ENCODE measurements at regions not wholly inside any gene's neighbourhood (a gene's known extent, or its start where the extent isn't known, plus 50 kb on each side); places are given as distances from the start of the nearest gene placed in this dataset.
"Not testable (repeated sequence)": the region's sequence is repeated elsewhere in the genome, so short reads cannot be mapped to it uniquely, and the experiment has no call there.

DNA sequence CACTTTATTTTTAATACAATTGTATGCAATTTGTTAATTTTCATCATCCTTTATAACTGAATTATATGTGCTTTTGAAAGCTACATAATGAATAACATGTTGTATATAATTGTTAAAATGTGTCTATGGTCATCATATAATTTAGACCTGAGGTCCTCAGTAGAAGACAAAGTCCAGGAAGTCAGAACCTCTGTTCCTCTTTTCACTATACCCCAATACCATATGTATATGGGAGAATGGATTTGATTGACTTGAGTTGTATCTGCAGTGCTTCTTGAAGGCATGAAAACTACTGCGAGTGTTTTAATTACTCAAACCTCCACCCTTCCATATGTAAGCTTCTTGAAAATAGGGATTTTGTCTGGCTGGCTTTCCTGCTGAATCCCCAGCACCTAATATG, 140.7 kb upstream of the NEDD9 start:
- no peak overlapping the region for H3K27ac Mint-ChIP-seq (ENCODE audit: low read depth, unreplicated experiment)
- TF ChIP-seq, protein P1, sequence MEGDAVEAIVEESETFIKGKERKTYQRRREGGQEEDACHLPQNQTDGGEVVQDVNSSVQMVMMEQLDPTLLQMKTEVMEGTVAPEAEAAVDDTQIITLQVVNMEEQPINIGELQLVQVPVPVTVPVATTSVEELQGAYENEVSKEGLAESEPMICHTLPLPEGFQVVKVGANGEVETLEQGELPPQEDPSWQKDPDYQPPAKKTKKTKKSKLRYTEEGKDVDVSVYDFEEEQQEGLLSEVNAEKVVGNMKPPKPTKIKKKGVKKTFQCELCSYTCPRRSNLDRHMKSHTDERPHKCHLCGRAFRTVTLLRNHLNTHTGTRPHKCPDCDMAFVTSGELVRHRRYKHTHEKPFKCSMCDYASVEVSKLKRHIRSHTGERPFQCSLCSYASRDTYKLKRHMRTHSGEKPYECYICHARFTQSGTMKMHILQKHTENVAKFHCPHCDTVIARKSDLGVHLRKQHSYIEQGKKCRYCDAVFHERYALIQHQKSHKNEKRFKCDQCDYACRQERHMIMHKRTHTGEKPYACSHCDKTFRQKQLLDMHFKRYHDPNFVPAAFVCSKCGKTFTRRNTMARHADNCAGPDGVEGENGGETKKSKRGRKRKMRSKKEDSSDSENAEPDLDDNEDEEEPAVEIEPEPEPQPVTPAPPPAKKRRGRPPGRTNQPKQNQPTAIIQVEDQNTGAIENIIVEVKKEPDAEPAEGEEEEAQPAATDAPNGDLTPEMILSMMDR (IDR thresholded peaks at IDR 0.05; ENCODE audit: unreplicated experiment): no peak
- DNase-seq (ENCODE audit: unreplicated experiment): no peak
- BruUV-seq (replicated peaks): no TSS peak
- H3K36me3 Mint-ChIP-seq (ENCODE audit: insufficient read depth, unreplicated experiment): no peaks in the 10 kb centered on the region
- H3K4me1 Mint-ChIP-seq (ENCODE audit: insufficient read depth, unreplicated experiment): peaks cover 6% of the 10 kb centered on the region
- CTCF ChIA-PET: no interaction called here
- POLR2A ChIA-PET: interaction anchor here (0.6 to 0.7 kb wide), 2 partner anchors 36 to 141 kb away, joined by 3 read pairs; partner anchors contain the start of gene NEDD9
- no peak overlapping the region for H3K4me3 Mint-ChIP-seq (ENCODE audit: unreplicated experiment)
- no peaks in the 10 kb centered on the region for H3K27me3 Mint-ChIP-seq (ENCODE audit: insufficient read depth, unreplicated experiment)
- no peaks in the 10 kb centered on the region for H3K9me3 Mint-ChIP-seq (ENCODE audit: unreplicated experiment)
- intact Hi-C loops (cut with micrococcal nuclease): no loop called here

DNA sequence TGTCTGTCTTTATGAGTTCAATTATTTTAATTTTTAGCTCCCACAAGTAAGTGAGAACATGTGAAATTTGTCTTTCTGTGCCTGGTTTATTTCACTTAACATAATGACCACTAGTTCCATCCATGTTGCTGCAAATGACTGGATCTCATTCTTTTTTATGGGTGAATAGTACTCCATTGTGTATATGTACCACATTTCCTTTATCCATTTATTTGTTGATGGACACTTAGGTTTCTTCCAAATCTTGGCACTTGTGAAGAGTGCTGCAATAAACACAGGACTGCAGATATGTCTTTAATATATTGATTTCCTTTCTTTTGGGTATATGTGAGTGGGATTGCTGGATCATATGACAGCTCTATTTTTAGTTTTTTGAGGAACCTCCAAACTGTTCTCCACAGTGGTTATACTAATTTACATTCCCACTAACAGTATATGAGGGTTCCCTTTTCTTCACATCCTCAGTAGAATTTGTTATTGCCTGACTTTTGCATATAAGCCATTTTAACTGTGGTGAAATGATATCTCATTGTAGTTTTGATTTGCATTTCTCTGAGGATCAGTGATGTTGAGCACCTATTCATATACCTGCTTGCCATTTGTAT, 139.8 kb upstream of the NEDD9 start:
- H3K27ac Mint-ChIP-seq (ENCODE audit: low read depth, unreplicated experiment); BruUV-seq (replicated peaks); H3K4me3 Mint-ChIP-seq (ENCODE audit: unreplicated experiment); H3K9me3 Mint-ChIP-seq (ENCODE audit: unreplicated experiment); H3K36me3 Mint-ChIP-seq (ENCODE audit: insufficient read depth, unreplicated experiment); DNase-seq (ENCODE audit: unreplicated experiment); H3K4me1 Mint-ChIP-seq (ENCODE audit: insufficient read depth, unreplicated experiment); intact Hi-C loops (cut with micrococcal nuclease); H3K27me3 Mint-ChIP-seq (ENCODE audit: insufficient read depth, unreplicated experiment): not testable (repeated sequence)
- ChIA-PET CTCF (interaction anchor here (0.9 kb wide), 1 partner anchor 124 kb away, joined by 3 read pairs; no protein-coding TSS in a partner anchor), POLR2A (interaction anchor here (0.6 to 1.4 kb wide), 2 partner anchors 9 to 112 kb away, joined by 3 to 4 read pairs; no protein-coding TSS in a partner anchor)

DNA sequence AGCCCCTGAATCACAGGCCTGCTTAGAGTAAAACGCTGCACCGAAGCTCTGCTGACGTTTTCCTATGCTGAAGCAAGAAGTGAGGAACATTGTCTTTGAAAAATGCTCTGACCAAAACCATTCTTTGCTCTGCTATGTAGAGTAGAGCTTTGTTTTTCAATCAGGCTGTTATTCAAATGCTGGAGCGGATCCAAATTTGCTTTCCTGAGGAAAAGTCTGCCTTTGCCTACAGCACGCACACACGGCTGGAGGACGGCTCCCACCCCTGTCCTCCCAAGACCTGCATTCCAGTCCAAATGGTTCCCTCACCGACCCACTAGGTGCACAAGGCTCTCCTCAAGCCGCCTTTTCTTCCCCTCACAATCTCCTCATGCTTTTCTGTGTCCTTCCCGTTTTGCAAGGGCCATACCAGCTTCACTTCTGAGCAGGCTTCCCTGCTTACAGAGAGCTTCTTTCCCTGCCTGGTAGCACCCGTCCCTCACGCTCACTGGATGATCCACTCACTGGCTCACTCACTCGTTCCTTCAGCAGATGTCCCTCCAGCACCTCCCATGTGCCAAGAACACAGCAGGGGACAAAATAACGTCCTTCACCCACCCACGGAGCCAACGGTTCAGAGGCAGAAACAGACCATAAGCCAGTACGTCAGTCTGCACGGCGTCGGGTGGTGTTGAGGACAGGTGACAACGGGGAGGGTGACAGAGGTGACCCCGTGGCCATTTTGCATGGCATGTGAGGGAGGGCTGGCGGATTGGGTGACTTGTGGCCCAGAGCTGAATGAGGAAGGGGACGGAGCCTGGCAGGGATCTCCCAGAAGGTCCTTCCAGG, 137.9 kb upstream of the NEDD9 start:
- BruUV-seq (replicated peaks): no TSS peak
- H3K4me3 Mint-ChIP-seq (ENCODE audit: unreplicated experiment): no peak overlapping the region
- no peaks in the 10 kb centered on the region for H3K9me3 Mint-ChIP-seq (ENCODE audit: unreplicated experiment)
- peaks cover 24% of the 10 kb centered on the region for H3K4me1 Mint-ChIP-seq (ENCODE audit: insufficient read depth, unreplicated experiment)
- intact Hi-C loops (cut with micrococcal nuclease): no loop called here
- POLR2A ChIA-PET: interaction anchor here (1.4 kb wide), 1 partner anchor 11 kb away, joined by 3 read pairs; no protein-coding TSS in a partner anchor
- TF ChIP-seq, protein P1 (IDR thresholded peaks at IDR 0.05; ENCODE audit: unreplicated experiment): no peak
- DNase-seq (ENCODE audit: unreplicated experiment): no peak
- no peaks in the 10 kb centered on the region for H3K36me3 Mint-ChIP-seq (ENCODE audit: insufficient read depth, unreplicated experiment)
- CTCF ChIA-PET: interaction anchor here (0.7 kb wide), 1 partner anchor 35 kb away, joined by 3 read pairs; no protein-coding TSS in a partner anchor
- H3K27ac Mint-ChIP-seq (ENCODE audit: low read depth, unreplicated experiment): no peak overlapping the region
- H3K27me3 Mint-ChIP-seq (ENCODE audit: insufficient read depth, unreplicated experiment): no peaks in the 10 kb centered on the region

DNA sequence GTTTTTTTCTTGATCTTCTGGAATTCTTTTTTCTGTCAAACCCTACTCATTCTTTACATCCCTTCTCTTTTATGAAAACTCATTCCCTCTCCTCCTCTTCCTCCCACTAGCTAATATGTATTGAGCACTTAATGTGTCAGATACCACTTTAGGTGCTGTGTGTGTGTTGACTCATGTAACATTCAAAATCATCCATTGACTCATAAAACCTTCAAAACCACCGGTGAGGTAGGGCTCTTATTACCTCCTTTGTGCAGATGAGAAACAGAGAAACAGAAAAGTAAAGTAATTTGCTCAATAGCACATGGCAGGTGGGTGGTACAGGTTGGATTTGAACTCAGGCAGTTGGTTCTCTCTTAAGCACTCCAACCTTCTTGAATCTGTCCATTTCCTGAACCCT, 136.3 kb upstream of the NEDD9 start:
- DNase-seq (ENCODE audit: unreplicated experiment): no peak
- intact Hi-C loops (cut with micrococcal nuclease): no loop called here
- CTCF ChIA-PET: no interaction called here
- no TSS peak for BruUV-seq (replicated peaks)
- H3K4me1 Mint-ChIP-seq (ENCODE audit: insufficient read depth, unreplicated experiment): peaks cover 33% of the 10 kb centered on the region
- no peak overlapping the region for H3K27ac Mint-ChIP-seq (ENCODE audit: low read depth, unreplicated experiment)
- POLR2A ChIA-PET: no interaction called here
- TF ChIP-seq, protein P1 (IDR thresholded peaks at IDR 0.05; ENCODE audit: unreplicated experiment): no peak
- H3K9me3 Mint-ChIP-seq (ENCODE audit: unreplicated experiment): no peaks in the 10 kb centered on the region
- H3K27me3 Mint-ChIP-seq (ENCODE audit: insufficient read depth, unreplicated experiment): no peaks in the 10 kb centered on the region
- no peaks in the 10 kb centered on the region for H3K36me3 Mint-ChIP-seq (ENCODE audit: insufficient read depth, unreplicated experiment)
- H3K4me3 Mint-ChIP-seq (ENCODE audit: unreplicated experiment): no peak overlapping the region
